T-helper 1 cell (primary cell): ENCODE measurements at regions not wholly inside any gene's neighbourhood (a gene's known extent, or its start where the extent isn't known, plus 50 kb on each side); places are given as distances from the start of the nearest gene placed in this dataset.

Source experiments
- DNase-seq, 5 donors: peaks; one replicate each; pipeline ENCODE4 v3.0.0-alpha.2; 2012 to 2020

DNA sequence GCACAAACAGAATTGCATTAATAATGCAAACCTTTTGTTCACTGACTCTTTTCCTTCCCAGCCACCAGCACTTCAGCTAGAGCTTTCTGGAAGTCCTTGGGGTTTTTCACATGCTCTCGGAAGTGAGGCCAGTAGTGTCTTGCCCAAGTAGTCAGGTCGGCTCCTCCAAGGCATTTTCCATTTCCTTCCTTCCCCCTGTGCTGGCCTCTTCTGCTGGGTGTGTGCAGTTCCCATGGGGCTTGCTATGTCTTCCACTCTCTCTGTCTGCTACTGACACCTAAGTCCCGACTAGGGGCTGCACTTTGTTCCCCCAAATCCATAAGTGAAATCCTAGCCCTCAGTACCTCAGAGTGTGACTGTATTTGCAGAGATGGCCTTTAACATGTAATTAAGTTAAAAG lies 175.6 kb upstream of the BMPER start:
- no peak for DNase-seq

DNA sequence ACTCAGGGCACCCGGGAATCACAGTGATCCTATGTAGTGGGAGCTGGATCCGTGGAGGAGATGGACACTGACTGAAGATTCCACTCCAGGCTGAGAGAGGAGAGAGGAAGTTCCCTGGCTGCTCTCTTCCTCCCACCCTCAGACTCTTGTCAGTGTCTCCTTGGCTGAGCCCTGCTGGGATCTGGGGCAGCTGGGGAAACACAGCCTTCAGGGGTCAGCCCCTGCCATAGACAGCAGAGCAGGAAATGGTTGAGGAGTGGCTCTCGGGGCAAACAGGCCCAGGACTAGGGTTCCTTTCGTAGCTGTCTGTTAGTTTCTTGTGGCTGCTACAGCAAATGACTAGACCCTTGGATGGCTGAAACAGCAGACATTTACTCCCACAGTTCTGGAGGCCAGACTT lies 174.4 kb upstream of the BMPER start:
- no peak for DNase-seq

DNA sequence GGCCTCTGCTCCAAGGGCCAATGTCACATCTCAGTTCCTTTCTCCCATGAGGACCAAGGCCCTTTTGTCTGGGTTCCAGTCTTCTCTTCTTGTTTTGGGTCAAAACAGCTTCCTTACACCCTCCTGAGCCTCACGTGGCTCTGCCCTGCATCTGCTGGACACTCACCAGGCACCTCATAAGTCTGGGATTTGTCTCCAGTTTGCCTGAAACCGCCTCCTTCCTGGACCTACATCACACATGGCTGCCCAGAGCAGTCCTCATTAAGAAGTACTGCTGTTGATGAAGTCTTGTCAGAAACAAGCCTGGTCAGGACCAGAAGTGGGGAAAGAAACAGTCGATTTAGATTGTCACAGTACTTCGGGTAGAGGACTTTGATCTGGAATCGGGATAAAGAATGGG lies 173.4 kb upstream of the BMPER start:
- no peak for DNase-seq

DNA sequence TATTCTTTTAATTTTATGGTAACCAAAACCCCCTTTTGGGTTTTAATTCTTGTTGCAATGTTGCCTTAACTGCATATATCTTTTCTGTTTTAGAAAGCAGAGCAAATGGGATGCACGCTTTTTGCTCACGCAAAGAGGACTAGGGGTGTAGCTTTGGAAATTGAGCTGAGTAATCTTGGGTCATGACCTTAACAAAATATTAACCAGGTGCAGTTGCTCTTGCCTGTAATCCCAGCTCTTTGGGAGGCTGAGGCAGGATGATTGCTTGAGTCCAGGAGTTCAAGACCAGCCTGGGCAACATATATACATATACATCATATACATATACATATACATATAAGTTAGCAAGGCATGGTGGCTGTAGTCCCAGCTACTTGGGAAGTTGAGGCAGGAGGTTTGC lies 172.9 kb upstream of the BMPER start:
- DNase-seq, result no peak

DNA sequence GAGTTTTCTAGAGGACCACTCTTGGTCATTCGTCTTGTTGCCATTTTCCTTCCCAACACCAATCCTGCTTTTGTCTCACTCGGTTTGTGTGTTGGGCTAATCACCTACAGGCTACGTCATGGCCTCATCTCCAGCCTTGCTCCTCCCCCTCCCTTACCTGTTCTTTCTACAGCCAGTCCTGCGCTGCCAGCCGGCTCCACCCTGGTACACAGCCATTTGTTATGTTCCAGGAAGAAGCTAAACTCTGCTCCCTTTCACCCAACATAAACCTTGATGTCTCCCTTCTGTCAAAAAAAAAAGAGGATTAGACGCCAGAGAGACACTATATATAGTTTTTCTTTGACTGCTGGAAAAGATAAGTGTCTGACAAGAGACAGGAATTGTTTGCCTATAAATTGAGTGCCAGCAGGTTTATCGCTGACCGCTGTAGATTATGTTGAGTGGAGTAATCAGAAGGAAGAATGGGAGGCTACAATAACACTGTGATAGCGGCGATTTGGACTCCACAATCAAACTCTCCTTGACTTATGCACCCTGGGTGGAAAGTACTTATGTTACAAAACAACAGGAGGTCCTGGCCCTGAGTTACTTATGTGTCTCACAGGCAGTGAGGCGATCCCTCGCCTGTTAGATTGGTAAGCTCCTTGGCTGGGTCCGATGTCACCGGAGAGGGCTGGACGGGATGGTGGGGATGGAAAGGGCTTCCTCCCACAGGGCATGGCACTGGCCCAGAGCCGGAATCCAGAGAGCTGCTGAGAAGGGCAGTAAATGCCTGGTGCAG lies 171.3 kb upstream of the BMPER start:
- no peak for DNase-seq

- DNase-seq, result no peak
Observed at GRCh38 chr7:33735403-33735802, 169.9 kb upstream of the BMPER start.

- DNase-seq, result no peak
Observed at GRCh38 chr7:33736521-33737221, 168.7 kb upstream of the BMPER start.

DNA sequence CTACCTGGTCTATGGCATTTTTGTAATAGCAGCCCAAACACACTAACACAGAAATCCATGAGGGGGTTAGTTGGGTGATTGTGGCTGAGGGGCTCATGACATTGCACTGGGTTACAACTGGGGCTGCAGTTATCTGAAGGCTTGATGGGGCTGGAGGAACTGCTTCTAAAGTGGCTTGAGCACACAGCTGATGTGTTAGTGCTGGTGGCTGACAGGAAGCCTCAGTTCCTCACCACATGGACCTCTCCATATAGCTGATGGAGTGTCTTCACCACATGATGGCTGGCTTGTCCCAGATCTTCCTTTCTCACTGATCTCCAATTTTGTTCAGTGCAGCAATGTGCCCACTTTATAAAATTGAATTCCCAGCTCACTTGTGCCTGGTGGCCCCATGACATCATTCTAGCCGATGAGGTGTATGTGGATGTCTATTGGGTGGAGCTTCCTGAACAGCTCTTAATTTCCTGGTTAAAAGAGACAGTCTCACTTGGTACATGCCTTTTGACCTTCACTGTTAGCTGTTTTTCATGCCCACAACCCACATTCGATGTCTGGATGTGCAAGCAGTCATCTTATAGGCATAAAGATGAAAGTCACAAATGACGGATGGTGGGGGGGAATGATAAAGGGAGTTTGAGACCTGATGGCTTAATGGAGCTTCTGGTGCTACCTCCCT lies 166.9 kb upstream of the BMPER start:
- no peak for DNase-seq

DNA sequence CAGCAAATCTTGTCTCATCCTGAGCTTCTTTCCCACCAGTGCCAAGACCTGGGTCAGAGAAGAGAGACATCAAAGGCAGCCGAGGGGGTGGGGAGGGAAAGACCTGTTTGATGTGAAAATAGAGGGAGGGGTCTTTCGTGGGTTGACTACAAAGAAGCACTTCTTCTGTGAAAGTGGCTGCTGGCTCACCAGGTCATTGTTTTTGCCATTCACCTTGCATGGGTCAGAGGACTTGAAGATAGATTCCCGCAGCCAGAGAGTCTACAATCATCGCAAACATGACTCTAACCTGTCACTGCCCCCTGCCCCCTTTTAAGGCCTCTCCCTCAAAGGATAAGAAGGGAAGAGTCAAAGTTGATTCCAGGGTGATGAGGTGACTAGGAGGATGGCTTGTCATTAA lies 166.1 kb upstream of the BMPER start:
- DNase-seq, result no peak

- DNase-seq, result no peak
Observed at GRCh38 chr7:33742521-33742920, 162.8 kb upstream of the BMPER start.

DNA sequence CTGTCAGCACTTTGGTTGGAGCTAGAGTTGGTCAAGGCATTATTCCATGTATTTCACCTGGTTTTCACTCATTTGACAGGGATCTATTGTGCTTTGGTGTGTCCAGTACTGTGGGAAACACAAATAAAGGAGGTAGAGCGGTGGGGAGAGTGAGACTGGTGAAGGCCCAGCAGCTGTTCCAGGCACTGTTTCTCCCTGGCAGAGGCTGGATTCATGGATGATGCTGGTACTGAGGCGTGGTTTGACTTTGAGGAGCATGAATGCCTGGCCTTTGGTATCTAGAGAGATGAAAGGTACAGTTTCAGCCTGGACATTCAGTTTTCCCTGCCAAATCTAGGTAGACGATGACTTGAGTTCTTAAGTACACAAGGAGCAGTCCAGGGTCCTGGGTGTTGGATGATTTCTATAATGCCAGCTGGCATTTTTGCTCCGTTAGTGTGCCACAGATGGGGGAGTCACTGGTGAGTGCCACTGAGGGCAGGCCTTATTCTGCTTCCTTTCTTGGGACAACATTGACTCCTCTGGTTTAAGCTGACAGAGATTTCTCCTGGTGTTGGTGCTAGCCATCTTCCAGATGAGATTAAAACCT lies 162.2 kb upstream of the BMPER start:
- no peak for DNase-seq

- DNase-seq, result no peak
Observed at GRCh38 chr7:33743594-33743993, 161.7 kb upstream of the BMPER start.

GRCh38 chr7:33744293-33745075 lies 160.9 kb upstream of the BMPER start:
- DNase-seq, result no peak

- no peak for DNase-seq
Observed at GRCh38 chr7:33745934-33746333, 159.4 kb upstream of the BMPER start.

- no peak for DNase-seq
Observed at GRCh38 chr7:33748793-33749192, 156.5 kb upstream of the BMPER start.

- DNase-seq, result no peak
Observed at GRCh38 chr7:33750177-33750576, 155.2 kb upstream of the BMPER start.

DNA sequence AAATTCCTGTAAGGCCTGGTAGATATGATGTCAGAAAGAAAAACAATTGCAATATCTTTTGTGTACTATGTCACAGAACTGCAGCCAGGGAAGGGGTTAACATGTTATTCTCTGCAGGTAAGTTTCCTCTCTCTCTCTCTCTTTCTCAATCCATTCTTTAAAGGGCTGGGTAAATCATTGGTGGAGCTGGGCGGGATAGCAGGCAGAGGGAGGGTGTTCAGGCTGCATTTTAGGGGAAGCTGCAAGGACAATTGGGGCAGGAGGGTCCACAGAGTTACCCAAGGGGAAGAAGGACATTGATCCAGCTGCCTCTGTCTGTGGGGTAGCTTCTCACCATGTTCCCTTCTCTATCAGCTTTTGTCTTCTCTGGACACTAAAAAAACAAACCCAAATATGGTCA lies 153.9 kb upstream of the BMPER start:
- no peak for DNase-seq

DNA sequence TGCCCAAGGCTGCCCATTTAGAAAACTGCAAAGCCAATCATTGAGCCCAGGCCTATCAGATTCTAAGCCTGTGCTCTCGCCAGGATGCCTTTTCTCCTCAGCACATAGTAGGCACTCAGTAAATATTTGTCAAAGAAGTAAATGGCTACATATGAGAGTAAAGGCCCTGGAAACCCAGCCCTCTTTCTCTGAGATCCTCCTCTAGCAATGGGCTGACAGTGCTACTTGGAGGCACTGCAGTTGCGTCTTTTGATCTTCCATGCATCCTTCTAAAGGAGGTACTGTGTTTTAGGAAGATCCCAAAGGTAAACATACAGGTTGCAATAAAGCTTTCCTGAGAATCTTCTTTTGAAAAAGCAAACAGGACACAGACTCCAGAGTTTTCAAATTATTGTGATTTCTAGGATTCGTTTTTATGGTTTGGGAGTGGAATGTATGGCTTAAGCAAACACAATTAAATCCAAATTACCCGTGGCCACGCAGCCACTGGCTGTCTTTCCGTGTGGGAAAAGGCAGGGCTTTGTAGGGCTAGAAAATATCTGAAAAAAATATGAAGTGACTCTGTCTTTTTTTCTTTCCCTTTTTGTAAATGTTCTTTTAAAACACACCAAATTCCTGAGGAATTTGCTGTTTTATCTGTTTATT lies 151.3 kb upstream of the BMPER start:
- no peak for DNase-seq

- no peak for DNase-seq
Observed at GRCh38 chr7:33754933-33755928, 150.1 kb upstream of the BMPER start.

DNA sequence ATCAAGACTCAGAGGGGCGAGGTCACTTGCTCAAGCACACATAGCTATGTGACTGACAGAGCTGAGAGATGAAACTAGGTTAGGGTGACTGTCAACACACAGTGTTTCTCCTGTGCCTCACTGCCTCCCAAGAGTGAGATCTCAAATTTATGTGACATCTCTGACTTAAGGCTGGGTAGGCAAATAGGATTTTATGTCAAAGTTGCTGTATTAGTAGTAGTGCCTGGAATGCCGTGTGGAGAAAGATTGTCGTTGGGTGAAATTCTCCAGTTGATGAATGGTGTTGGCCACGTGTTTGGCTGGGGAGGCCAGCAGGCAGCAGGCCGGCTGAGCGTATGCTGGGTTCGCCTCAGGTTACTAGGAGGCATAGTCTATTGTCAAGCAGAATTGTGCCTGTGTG lies 148.3 kb upstream of the BMPER start:
- DNase-seq, result no peak
